H9 (cell line): ENCODE measurements at regions not wholly inside any gene's neighbourhood (a gene's known extent, or its start where the extent isn't known, plus 50 kb on each side); places are given as distances from the start of the nearest gene placed in this dataset.

Experiments
- DNase-seq: peaks from one replicate; pipeline ENCODE4 v3.0.0-alpha.2; 2017
- H2AFZ ChIP-seq: one replicate; pipeline ENCODE4 v1.6.1; 2013; ENCODE audit warnings: mild to moderate bottlenecking, low read length, control low read depth, moderate library complexity
- H2AK5ac ChIP-seq: 2 replicates; pipeline ENCODE4 v1.6.1; 2013; ENCODE audit warnings: low read length, control low read depth, mixed read lengths; ENCODE audit not compliant: insufficient read length
- H2BK120ac ChIP-seq: one replicate; pipeline ENCODE4 v1.6.1; 2013; ENCODE audit warnings: low read depth, mild to moderate bottlenecking, low read length, control low read depth, inconsistent platforms; ENCODE audit not compliant: poor library complexity, severe bottlenecking
- H2BK12ac ChIP-seq: 2 replicates; pipeline ENCODE4 v1.6.1; 2013; ENCODE audit warnings: low read length, control low read depth, mixed read lengths, low read depth; ENCODE audit not compliant: insufficient read length
- H2BK15ac ChIP-seq: 2 replicates; pipeline ENCODE4 v1.6.1; 2013; ENCODE audit warnings: low read depth, low read length, control low read depth
- H2BK20ac ChIP-seq: one replicate; pipeline ENCODE4 v1.6.1; 2013; ENCODE audit warnings: low read depth, mild to moderate bottlenecking, low read length, control low read depth, inconsistent platforms; ENCODE audit not compliant: poor library complexity, severe bottlenecking
- H2BK5ac ChIP-seq: 2 replicates; pipeline ENCODE4 v1.6.1; 2013; ENCODE audit warnings: low read length, control low read depth, mixed read lengths; ENCODE audit not compliant: insufficient read length
- H3K14ac ChIP-seq: 2 replicates; pipeline ENCODE4 v1.6.1; 2013; ENCODE audit warnings: low read length, control low read depth; ENCODE audit not compliant: insufficient read depth
- H3K18ac ChIP-seq: 2 replicates; pipeline ENCODE4 v1.6.1; 2013; ENCODE audit warnings: low read depth, mild to moderate bottlenecking, mixed read lengths, low read length, control low read depth; ENCODE audit not compliant: insufficient read length
- H3K23ac ChIP-seq: 2 replicates; pipeline ENCODE4 v1.6.1; 2013; ENCODE audit warnings: low read length, control low read depth, mixed read lengths, low read depth; ENCODE audit not compliant: insufficient read length
- H3K23me2 ChIP-seq: 2 replicates; pipeline ENCODE4 v1.6.1; 2013; ENCODE audit warnings: low read depth, mild to moderate bottlenecking, mixed read lengths, low read length, control low read depth; ENCODE audit not compliant: insufficient read length, poor library complexity, severe bottlenecking
- H3K27ac ChIP-seq: 2 replicates; pipeline ENCODE4 v1.5.1; 2013; ENCODE audit warnings: low read length, control low read depth, mixed read lengths, low read depth; ENCODE audit not compliant: insufficient read length
- H3K27me3 ChIP-seq: 2 replicates; pipeline ENCODE4 v1.6.1; 2013; ENCODE audit warnings: low read length, control low read depth, inconsistent platforms; ENCODE audit not compliant: insufficient read depth
- H3K4ac ChIP-seq: 2 replicates; pipeline ENCODE4 v1.6.1; 2013; ENCODE audit warnings: low read depth, mild to moderate bottlenecking, control low read depth, inconsistent platforms, low read length, moderate library complexity
- H3K4me1 ChIP-seq: 2 replicates; pipeline ENCODE4 v1.6.1; 2013; ENCODE audit warnings: low read length, control low read depth, inconsistent platforms; ENCODE audit not compliant: insufficient read depth
- H3K4me2 ChIP-seq: 2 replicates; pipeline ENCODE4 v1.6.1; 2013; ENCODE audit warnings: low read length, control low read depth, mixed read lengths; ENCODE audit not compliant: insufficient read length, insufficient read depth
- H3K56ac ChIP-seq: 2 replicates; pipeline ENCODE4 v1.6.1; 2013; ENCODE audit warnings: low read depth, mild to moderate bottlenecking, mixed read lengths, low read length, control low read depth; ENCODE audit not compliant: insufficient read length
- H3K79me1 ChIP-seq: 2 replicates; pipeline ENCODE4 v1.6.1; 2013; ENCODE audit warnings: low read depth, mild to moderate bottlenecking, moderate library complexity, low read length, control low read depth, inconsistent platforms; ENCODE audit not compliant: insufficient read depth, poor library complexity, severe bottlenecking
- H3K79me2 ChIP-seq: 2 replicates; pipeline ENCODE4 v1.6.1; 2013; ENCODE audit warnings: low read length, control low read depth, inconsistent platforms; ENCODE audit not compliant: insufficient read depth
- H3K9ac ChIP-seq: 2 replicates; pipeline ENCODE4 v1.6.1; 2013; ENCODE audit warnings: low read length, control low read depth, mixed read lengths; ENCODE audit not compliant: insufficient read length; ENCODE audit errors: extremely low read depth
- H3K9me3 ChIP-seq: one replicate; pipeline ENCODE4 v1.6.1; 2013; ENCODE audit warnings: low read depth, low read length, inconsistent platforms; ENCODE audit not compliant: control insufficient read depth
- H3T11ph ChIP-seq: one replicate; pipeline ENCODE4 v1.6.1; 2013; ENCODE audit warnings: mild to moderate bottlenecking, low read length, control low read depth, inconsistent platforms
- H4K20me1 ChIP-seq: one replicate; pipeline ENCODE4 v1.6.1; 2013; ENCODE audit not compliant: control insufficient read depth, insufficient read length, insufficient read depth
- H4K5ac ChIP-seq: 2 replicates; pipeline ENCODE4 v1.6.1; 2013; ENCODE audit warnings: low read depth, mild to moderate bottlenecking, mixed read lengths, low read length, control low read depth; ENCODE audit not compliant: insufficient read length
- H4K8ac ChIP-seq: replicated peaks from 2 replicates; pipeline ENCODE4 v1.6.1; 2013; ENCODE audit warnings: low read length, control low read depth, mixed read lengths, low read depth; ENCODE audit not compliant: insufficient read length
- H4K91ac ChIP-seq: 2 replicates; pipeline ENCODE4 v1.6.1; 2013; ENCODE audit warnings: low read depth, mild to moderate bottlenecking, moderate library complexity, mixed read lengths, low read length, control low read depth; ENCODE audit not compliant: insufficient read length
- H3K27ac Mint-ChIP-seq, 3 experiments: 2 replicates in 2 of 3; 3 replicates in 1 of 3; pipeline ENCODE4 v1.8.0; 2020 to 2021; ENCODE audit warnings: mixed read lengths in 3 of 3, mild to moderate bottlenecking in 1 of 3, moderate library complexity in 1 of 3
- H3K27me3 Mint-ChIP-seq: 2 replicates; pipeline ENCODE4 v1.8.0; 2021; ENCODE audit warnings: low read depth, mild to moderate bottlenecking, moderate library complexity, mixed read lengths
- H3K36me3 Mint-ChIP-seq, 3 experiments: 2 replicates in 2 of 3; 3 replicates in 1 of 3; pipeline ENCODE4 v1.8.0; 2020 to 2021; ENCODE audit warnings: low read depth in 3 of 3, mixed read lengths in 3 of 3; ENCODE audit not compliant: insufficient read depth in 1 of 3
- H3K4me1 Mint-ChIP-seq, 2 experiments: 2 replicates each; pipeline ENCODE4 v1.8.0; 2020; ENCODE audit warnings: mixed read lengths in 2 of 2
- H3K4me3 Mint-ChIP-seq, 2 experiments: 2 replicates in 1 of 2; 3 replicates in 1 of 2; pipeline ENCODE4 v1.8.0; 2020 to 2021; ENCODE audit warnings: mild to moderate bottlenecking in 2 of 2, mixed read lengths in 2 of 2, moderate library complexity in 1 of 2
- H3K9me3 Mint-ChIP-seq, 2 experiments: 2 replicates in 1 of 2; 3 replicates in 1 of 2; pipeline ENCODE4 v1.8.0; 2020; ENCODE audit warnings: mild to moderate bottlenecking in 2 of 2, mixed read lengths in 2 of 2, moderate library complexity in 1 of 2
- CTCF ChIP-seq: fragments of 200-600 bp; sonication (generic); conservative IDR thresholded peaks from 3 replicates; pipeline ENCODE4 v1.8.0; 2021; ENCODE audit warnings: antibody characterized with exemption, mild to moderate bottlenecking
- WGBS: extraction: QIAGEN DNeasy Blood & Tissue Kit; methylation state at CpG from one replicate; pipeline ENCODE4 v1.1.7; 2013; ENCODE audit warnings: missing lambda C conversion rate, low lambda C conversion rate, mixed read lengths; ENCODE audit not compliant: insufficient read length; ENCODE audit errors: extremely low coverage; 5-methylcytosine and 5-hydroxymethylcytosine counted together

GRCh38 chr4:12644261-12644660, 839.9 kb downstream of the RAB28 start:
- Histone ChIP-seq H4K20me1 (no peaks in the 10 kb centered on the region), H3K23ac (no peak overlapping the region), H3T11ph (no peak overlapping the region), H2AK5ac (no peak overlapping the region), H3K27me3 (no peaks in the 10 kb centered on the region; the same call in 1 of the 2 replicates), H4K91ac (no peak overlapping the region), H3K79me2 (no peaks in the 10 kb centered on the region), H2BK120ac (no peak overlapping the region), H3K79me1 (no peaks in the 10 kb centered on the region), H3K18ac (no peak overlapping the region), H3K9ac (no peak overlapping the region), H3K56ac (no peak overlapping the region), H2BK12ac (no peak overlapping the region), H4K5ac (no peak overlapping the region), H3K4me1 (no peaks in the 10 kb centered on the region), H2AFZ (no peak overlapping the region), H3K23me2 (no peaks in the 10 kb centered on the region), H3K27ac (no peak overlapping the region), H2BK15ac (no peak overlapping the region), H3K4me2 (no peak overlapping the region), H4K8ac (no peak overlapping the region), H2BK5ac (no peak overlapping the region), H3K9me3 (peaks cover 1% of the 10 kb centered on the region), H3K14ac (no peak overlapping the region), H2BK20ac (no peak overlapping the region), H3K4ac (no peak overlapping the region)
- no CpG with 5 or more reads among the region's 1 CpG for WGBS
- H3K4me3 Mint-ChIP-seq: no peak overlapping the region
- no peaks in the 10 kb centered on the region for H3K27me3 Mint-ChIP-seq
- H3K9me3 Mint-ChIP-seq: peaks cover under 1 to 4% of the 10 kb centered on the region in 2 experiments; a peak in 1 of 5 replicates
- H3K27ac Mint-ChIP-seq: no peak overlapping the region
- no peak for TF ChIP-seq CTCF
- no peak for DNase-seq
- H3K36me3 Mint-ChIP-seq: peaks cover 0 to 4% (median 0%) of the 10 kb centered on the region in 3 experiments; a peak in 1 of 7 replicates
- no peaks in the 10 kb centered on the region for H3K4me1 Mint-ChIP-seq
